ENCODE measurements at regions not wholly inside any gene's neighbourhood (a gene's known extent, or its start where the extent isn't known, plus 50 kb on each side); places are given as distances from the start of the nearest gene placed in this dataset.

DNA sequence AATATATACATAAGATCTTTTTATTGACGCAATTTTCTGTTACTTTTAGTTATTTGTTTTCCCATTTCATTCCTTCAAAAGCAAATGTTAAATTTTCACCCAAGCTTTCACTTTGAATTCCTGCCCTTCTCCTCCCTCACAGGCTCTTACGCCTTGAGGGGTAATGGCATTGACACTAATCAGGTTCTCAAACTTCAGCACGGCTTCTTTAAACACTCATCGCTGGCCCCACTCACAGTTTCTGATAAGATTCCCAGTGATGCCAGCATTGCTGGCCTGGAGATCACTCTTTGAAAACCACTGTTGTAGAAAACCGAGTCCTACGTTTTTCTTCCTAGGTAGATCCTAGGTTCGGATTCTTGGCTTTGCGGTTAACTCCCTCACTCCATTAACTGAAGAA is 105.6 kb upstream of the EPB41L3 start:
- WGBS, 2 donors, result 59 to 60% methylated on average over 8 of the region's 8 CpGs
- Histone ChIP-seq H3K4me3 (no peak overlapping the region), H3K36me3 (no peaks in the 10 kb centered on the region), H3K27ac (no peak overlapping the region), H3K27me3 (peaks cover 0 to 19% (median 3%) of the 10 kb centered on the region in 7 donors), H3K9me3 (no peaks in the 10 kb centered on the region), H3K4me1 (no peaks in the 10 kb centered on the region)
- intact Hi-C loops (cut with DNase I), result no loop called here
- no peak for ATAC-seq
- DNase-seq, result no peak
- TF ChIP-seq, protein P1, sequence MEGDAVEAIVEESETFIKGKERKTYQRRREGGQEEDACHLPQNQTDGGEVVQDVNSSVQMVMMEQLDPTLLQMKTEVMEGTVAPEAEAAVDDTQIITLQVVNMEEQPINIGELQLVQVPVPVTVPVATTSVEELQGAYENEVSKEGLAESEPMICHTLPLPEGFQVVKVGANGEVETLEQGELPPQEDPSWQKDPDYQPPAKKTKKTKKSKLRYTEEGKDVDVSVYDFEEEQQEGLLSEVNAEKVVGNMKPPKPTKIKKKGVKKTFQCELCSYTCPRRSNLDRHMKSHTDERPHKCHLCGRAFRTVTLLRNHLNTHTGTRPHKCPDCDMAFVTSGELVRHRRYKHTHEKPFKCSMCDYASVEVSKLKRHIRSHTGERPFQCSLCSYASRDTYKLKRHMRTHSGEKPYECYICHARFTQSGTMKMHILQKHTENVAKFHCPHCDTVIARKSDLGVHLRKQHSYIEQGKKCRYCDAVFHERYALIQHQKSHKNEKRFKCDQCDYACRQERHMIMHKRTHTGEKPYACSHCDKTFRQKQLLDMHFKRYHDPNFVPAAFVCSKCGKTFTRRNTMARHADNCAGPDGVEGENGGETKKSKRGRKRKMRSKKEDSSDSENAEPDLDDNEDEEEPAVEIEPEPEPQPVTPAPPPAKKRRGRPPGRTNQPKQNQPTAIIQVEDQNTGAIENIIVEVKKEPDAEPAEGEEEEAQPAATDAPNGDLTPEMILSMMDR (IDR thresholded peaks at IDR 0.05), result no peak

GRCh38 chr18:5646739-5647138 is 102.9 kb upstream of the EPB41L3 start:
- intact Hi-C loops (cut with DNase I), result no loop called here
- Histone ChIP-seq H3K36me3 (no peaks in the 10 kb centered on the region), H3K4me3 (no peak overlapping the region), H3K4me1 (no peaks in the 10 kb centered on the region), H3K9me3 (no peaks in the 10 kb centered on the region), H3K27me3 (peaks cover 0 to 41% (median 3%) of the 10 kb centered on the region in 7 donors), H3K27ac (no peak overlapping the region)
- 50 to 55% methylated on average over 3 of the region's 3 CpGs for WGBS, 2 donors
- TF ChIP-seq, protein P1 (IDR thresholded peaks at IDR 0.05), result no peak
- ATAC-seq (no peak), DNase-seq (no peak)

GRCh38 chr18:5643288-5643687 is 99.5 kb upstream of the EPB41L3 start:
- H3K9me3 ChIP-seq, result no peaks in the 10 kb centered on the region
- H3K4me3 ChIP-seq, result no peak overlapping the region
- intact Hi-C loops (cut with DNase I), result no loop called here
- no peak overlapping the region for H3K27ac ChIP-seq
- ATAC-seq, result no peak
- H3K4me1 ChIP-seq, result no peaks in the 10 kb centered on the region
- WGBS, 2 donors, result 89 to 92% methylated on average over 7 of the region's 7 CpGs
- TF ChIP-seq, protein P1 (IDR thresholded peaks at IDR 0.05), result no peak
- peaks cover 0 to 42% (median 5%) of the 10 kb centered on the region in 7 donors for H3K27me3 ChIP-seq
- H3K36me3 ChIP-seq, result no peaks in the 10 kb centered on the region
- no peak for DNase-seq

GRCh38 chr18:5640939-5641338 is 97.1 kb upstream of the EPB41L3 start:
- no peaks in the 10 kb centered on the region for H3K9me3 ChIP-seq
- ATAC-seq (no peak), DNase-seq (no peak)
- TF ChIP-seq, protein P1 (IDR thresholded peaks at IDR 0.05), result no peak
- intact Hi-C loops (cut with DNase I), result no loop called here
- WGBS, 2 donors, result 67 to 82% methylated on average over 12 of the region's 12 CpGs
- peaks cover 0 to 45% (median 5%) of the 10 kb centered on the region in 7 donors for H3K27me3 ChIP-seq
- H3K27ac ChIP-seq, result no peak overlapping the region
- H3K4me1 ChIP-seq, result no peaks in the 10 kb centered on the region
- H3K36me3 ChIP-seq, result no peaks in the 10 kb centered on the region
- H3K4me3 ChIP-seq, result no peak overlapping the region

All from heart right ventricle (tissue), 16 donors.